ENCODE measurements at regions not wholly inside any gene's neighbourhood (a gene's known extent, or its start where the extent isn't known, plus 50 kb on each side); places are given as distances from the start of the nearest gene placed in this dataset.

DNA sequence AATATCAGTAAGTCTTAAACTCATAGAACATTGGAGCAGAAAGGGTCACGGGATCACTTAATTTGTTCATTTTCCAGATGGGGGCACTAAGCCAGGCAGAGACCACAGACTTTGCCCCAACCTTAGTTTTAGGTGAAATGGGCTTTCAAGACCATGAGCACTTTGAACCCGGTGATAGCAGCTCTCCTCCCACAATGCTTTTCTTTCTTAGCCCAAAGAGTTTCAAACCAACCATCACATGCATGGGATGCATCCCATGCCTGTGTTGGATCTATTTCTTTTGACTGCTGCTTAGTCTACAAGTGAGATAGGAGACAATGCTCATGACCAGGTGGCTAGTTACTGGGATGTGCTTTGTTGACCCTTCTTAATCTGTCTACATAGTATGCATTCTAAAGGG, 240.6 kb downstream of the NUF2 start:
- no peak for TF ChIP-seq GATA2 (IDR thresholded peaks at IDR 0.05; ENCODE audit: low read depth, low read length)
- no peak for TF ChIP-seq GATA3 (IDR thresholded peaks at IDR 0.05; ENCODE audit: low read depth, low read length)
